ENCODE measurements at regions not wholly inside any gene's neighbourhood (a gene's known extent, or its start where the extent isn't known, plus 50 kb on each side); places are given as distances from the start of the nearest gene placed in this dataset.
"Not testable (repeated sequence)": the region's sequence is repeated elsewhere in the genome, so short reads cannot be mapped to it uniquely, and the experiment has no call there.

DNA sequence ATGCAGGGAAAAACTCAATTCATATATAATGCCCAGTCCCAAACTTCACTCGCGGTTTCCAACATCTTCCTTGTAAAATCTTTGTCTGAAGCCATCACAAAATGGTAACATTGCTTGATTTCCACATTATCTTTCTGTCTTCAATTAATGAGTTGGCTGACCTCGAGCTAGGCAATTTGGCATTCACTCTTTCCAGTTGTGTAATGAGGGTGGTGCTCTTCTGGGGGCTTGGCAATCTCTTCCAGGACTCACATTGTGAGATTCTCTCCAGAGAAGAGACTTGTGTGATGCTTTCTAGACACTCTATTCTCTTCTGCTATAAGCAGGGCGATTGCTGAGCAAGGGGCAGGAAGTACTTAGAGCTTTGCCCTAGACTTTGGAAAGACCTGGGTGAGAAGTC lies 179.5 kb downstream of the JCAD start:
- no peak for DNase-seq

DNA sequence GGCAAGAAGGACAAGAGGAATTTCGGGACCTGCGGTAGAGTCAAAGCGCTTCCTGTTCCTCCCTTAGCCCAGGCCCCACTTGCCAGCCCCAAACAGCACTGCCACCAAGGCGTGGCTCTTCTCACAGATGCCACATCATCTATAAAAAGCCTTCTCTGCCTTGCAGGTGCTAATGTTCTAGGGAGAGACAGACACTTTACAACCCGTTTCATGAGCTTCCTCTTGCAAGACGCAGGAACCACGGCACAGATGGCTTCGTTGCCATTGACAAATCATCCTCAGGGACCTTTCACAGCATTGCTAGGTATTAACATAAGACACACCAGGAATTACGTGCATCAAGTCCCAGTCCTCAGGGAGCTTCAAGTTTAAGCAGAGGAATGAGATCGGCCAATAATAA lies 180.9 kb downstream of the JCAD start:
- no peak for DNase-seq

DNA sequence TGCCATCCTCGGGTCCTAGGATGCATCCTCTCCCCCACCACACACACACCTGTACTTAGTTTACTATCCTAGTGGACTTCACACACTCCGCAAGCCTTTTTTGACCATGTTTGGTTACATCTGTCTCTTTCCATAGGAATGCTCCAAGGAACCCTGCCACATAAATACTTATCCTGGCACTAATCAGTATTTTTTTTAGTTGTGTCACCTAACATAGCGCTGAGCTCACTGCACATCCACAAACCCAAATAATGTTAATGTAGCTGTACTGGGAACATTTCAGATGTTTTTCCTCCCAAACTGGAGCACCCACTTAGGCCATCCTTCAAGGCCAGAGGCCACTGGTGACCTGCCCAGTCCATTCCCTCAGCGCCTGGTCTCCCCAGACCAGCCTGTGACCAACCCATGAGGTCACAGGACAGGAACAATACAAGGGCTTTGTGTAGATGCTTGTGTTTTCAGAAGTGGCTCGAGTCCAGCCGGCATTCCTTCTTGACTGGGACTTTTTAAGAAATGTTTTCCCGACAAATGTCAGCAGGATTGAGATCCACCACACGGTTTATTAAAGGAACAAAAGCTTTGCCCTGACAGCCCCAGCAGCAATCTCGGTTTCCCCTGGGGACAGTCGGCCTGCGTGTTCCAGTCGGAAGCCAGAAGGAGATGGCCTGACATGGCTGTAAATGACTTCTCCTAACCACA lies 181.4 kb downstream of the JCAD start:
- no peak for DNase-seq

DNA sequence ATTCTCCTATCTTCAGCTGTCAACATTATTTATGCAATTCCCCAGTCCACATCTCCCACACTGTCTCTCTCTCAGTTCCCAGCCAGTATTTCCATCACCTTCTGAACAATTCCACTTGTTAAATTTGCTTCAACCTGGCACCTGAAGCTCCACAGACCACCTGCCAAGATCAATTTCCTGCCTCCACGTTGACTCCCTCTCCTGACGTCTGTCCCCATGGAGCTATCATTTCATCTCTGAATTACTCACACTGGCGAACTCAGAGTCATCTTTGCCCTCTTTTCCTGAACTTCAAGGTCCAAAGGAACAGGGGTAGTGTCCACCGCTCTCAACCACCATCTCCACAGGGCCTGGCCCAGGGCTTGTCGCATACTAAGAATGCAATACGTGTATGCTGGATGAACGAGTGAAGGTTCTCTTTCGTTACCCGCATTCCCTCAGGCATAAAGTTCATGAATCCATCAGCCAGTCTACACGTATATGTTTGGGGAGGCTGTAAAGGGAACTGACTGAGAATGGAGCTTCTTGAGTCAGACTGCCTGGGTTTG lies 183.3 kb downstream of the JCAD start:
- DNase-seq = no peak

DNA sequence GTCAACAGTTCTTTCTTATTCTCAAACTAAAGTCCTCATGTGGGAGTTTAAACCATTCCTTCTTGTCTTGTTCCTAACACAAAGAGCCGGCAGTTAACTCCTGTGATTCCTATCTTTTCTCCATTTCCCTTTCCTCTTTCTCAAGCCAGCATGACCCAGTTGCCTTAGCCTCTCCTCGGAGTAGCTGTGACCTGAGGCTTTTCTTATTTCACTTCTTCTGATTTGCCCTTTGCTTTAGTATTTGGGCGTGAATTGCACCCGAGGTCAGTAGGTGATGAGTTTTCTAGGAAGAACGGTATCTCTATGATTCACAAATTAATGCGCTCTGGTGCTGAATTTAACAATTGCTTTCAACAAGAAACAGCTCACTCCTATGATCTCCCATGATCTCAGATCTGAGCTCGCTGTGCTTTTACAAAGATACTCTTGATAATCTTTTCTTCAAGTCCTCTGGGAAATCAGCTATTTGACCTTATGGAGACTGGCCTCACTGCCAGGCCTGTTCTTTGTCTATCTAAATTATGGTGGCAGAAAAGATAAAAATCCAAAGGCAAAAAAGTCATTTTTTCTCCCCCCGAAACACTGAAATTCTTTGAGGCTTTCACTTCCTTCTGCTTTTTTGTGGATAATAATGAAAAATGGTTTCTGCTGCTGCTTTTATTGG lies 184.6 kb downstream of the JCAD start:
- no peak for DNase-seq

DNA sequence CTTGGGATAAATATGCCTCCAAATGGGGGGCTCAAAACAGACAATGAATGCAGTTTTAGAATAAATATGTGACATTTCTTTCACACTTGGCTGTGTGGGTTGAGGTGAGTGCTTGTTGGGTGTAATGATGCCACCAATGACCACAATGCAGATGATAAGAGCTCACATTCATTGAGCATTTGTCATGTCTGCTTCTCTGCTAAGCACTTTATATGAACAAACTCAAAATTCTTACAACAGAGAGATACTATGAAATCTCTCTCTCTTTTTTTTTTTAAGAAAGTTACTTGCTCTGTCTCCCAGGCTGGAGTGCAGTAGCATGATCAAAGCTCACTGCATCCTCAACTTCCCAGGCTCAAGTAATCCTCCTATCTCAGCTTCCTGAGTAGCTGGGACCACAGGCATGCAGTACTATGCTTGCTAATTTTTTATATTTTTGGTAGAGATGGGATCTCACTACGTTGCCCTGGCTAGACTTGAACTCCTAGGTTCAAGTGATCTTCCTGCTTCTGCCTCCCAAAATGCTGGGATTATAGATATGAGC lies 185.4 kb downstream of the JCAD start:
- no peak for DNase-seq

DNA sequence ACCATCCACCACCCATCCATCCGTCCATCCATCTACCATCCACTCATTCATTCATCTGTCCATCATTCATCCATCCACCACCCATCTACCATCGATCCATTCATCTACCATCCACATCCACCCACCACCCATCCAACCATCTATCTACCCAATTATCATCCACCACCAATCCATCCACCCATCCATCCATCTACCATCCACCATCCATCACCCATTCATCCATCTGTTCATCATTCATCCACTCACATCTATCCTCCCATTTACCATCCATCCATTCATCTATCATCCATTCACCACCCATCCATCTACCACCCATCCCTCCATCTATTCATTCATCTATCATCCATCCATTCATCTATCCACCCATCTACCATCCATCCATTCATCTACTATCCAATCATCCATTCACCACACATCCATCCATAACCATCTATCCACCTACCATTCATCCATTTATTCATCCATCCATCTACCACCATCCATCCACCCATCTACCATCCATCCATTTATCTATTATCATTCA lies 188.8 kb downstream of the JCAD start:
- no peak for DNase-seq

DNA sequence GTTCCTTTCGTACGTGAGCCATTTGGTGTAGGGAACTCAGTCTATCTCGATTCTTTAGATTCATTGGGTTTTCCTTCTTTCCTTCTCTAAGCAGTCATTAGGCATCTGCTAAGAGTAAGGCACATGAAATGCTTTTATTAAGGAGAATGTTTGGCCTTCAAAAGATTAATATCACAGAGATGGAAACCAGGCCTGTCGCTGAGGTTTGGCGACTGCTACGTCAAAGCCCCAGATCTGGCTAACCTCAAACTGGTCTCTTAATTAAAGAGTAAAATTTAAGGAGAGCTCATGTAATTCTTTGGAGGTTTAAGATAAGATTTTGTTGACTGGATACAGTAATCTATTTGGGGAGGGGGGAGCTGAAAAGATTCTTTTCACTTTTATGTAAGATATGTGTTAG lies 189.8 kb downstream of the JCAD start:
- no peak for DNase-seq

DNA sequence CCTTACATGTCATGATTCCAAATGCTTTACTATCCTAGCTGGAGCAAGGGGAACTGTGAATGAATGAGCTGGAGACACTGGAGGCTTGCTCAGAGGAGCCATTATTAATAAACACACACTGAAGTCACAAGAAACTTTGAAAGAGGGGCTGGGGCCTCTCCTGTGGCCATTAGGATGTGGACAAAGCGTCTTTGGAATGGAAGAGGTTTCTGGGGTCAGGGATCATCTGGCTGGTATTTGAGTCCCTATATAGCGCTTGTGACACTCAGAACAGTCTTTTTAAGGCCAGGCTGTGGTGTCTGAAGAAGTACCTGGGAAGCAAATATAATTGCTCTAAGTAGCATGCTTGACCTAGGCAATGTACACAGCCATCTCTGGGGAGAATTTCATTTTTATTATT lies 193.0 kb downstream of the JCAD start:
- DNase-seq = no peak

DNA sequence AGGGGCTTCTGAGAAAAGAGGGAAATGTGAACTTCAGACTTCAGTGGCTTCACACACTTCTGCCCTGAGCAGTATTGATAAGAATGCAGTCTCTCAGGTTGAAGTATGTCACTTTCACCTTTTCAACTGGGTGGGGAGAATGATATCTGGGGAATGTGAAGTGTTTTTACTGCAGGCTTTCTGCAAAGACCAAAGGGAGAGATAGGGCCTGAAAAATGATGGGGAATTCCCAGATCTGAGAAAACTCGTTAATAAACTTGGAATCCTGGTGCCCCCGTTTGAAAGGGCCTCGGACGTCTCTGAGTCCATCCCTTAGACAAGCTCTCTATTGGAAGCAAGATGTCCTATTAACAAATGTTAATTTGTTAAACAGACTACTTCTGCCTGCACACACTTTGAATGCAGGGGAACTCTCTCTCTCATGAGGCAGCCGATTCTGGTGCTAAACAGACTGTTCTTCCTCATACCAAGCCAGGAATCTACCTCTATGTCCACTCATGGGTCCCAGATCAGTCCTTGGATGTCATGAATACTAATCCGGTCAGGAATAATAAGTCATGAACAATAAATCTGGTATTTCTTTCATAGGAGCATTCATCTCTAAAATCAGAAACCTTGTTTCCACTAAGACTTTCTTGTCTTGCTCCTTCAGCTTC lies 193.6 kb downstream of the JCAD start:
- DNase-seq = no peak

DNA sequence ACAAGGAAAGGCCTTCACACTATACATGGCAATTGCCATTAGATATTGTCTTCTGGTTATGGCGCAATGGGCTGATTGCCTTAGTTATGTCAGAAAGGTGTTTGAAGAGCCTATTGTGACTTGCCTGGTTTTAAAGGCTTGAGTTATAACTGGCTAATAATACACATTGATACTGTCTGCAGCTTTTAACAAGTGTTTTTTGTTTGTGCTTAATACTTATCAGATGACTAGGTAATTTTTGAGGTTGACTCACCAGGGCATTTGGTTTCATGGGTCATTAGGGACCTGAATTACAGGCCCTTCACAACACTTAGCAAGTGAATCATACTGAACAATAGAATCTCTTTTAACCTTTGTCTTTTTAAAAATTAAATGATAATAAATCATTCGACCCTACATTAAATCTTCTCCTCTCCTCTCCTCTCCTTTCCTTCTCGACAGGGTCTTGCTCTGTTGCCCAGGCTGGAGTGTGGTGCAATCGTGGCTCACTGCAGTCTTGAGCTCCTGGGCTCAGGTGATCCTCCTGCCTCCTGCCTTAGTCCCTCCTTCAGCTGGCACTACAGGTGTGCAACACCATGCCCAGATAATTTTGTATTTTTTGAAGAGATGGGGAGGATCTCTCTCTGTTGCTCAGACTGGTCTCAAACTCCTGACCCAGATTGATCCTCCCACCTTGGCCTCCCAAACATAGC lies 196.3 kb downstream of the JCAD start:
- DNase-seq = no peak

DNA sequence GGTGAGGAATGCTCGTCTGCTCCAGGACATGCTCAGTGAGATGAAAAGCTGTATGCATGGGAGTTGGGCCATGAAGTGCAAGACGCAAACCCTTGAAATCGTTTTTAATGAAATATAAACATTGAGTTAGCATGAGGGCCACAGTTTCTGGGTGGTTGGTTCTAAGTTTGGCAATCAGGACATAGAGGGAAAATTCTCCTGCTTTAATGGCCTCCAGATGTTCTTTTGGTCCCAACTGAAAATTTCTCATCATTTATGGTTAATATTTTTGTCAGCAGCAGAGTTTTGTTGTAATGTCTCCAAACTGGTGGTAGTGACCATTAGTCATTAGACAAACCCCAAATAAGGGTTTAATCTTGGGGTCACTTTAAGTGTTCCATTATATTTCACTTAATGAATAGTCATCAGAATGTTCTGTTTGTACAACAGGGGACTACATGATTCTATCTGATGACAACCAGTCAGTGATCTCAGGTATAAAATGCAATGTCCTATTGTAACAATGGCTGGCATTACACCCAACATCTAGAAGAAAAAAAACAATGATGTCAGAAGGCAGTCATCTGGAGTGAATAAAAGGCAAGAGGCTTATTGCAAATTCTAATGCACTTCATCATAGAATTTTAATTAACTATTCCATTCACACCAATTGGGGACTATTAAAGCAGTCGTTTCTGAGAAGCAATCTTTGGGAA lies 197.4 kb downstream of the JCAD start:
- DNase-seq = no peak

DNA sequence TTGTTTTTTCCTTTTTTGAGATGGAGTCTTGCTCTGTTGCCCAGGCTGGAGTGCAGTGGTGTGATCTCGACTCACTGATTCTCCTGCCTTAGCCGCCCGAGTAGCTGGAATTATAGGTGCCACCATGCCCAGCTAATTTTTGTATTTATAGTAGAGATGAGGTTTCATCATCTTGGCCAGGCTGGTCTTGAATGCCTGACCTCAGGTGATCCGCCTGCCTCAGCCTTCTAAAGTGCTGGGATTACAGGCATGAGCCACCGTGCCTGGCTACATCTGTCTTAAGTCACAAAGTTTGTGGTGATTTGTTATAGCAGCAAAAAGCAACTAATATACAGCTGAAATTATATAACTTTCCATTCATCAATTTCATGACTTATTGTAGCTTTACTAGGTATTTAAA lies 198.2 kb downstream of the JCAD start:
- DNase-seq = not testable (repeated sequence)

DNA sequence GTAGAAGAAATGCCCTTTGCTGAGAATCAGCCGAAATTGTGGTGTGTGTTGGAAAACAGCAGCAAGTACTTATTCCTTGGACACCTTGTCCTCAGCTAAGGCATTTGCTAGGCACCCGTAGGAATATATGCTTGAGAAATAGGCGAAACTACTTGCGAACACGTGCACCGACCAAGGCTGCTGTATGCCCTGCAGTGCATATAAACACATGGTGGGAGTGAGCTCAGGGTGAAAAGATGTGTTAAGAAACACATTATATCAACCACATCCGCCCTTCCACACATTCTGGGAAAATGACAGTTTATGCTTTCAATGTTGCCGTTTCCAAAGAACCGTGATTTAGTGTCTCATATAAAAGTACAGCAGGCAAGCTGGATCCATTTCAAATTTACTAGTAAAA lies 199.2 kb downstream of the JCAD start:
- no peak for DNase-seq

DNA sequence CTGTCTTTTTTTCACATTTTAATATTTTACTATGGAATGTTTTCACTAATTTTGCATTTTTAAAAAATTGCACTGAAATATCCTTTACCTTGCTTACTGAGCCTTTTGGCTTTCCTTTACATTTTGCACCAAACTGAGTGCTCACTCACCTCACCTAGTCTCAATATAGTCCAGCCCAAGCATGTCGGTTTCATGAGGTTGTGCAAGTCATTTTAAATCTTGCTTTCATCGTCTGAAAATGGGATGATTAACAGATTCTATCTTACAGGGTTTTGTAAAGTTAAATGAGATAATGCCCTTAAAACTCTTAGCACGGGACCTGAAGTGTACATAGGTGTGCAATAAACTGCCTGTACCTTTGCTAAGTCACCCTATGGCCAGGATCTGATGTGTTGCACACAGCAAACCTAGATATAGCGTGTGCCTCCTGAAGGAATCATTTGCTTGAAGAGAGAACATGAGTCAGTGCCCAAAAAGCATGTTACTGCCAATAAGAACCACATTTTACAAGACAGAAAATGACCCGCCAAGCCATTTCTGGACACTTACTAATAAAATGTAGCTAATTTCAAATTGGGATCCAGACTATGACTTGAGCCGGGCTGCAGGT lies 199.8 kb downstream of the JCAD start:
- no peak for DNase-seq

DNA sequence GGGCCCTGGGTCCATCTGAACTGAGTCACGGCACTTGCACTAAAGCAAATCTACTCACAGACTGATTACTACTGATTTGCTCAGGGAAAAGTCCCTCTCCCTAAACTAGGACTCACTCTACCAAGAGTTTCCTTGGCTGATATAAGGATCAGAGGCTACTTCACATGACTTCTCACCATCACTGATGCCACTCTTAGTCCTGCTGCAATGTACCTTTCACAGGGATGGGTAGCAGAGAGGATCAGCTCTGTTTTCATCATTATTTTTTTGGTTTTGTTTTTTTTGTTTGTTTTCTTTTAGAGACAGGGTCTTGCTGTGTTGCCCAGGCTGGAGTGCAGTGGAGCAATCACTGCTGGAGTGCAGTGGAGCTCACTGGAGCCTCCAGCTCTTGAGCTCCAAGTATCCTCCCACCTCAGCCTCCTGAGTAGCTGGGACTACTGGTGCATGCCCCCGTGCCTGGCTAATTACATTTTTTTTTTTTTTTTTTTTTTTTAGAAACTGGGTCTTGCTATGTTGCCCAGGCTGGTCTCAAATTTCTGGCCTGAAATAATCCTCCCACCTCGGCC lies 200.6 kb downstream of the JCAD start:
- no peak for DNase-seq

DNA sequence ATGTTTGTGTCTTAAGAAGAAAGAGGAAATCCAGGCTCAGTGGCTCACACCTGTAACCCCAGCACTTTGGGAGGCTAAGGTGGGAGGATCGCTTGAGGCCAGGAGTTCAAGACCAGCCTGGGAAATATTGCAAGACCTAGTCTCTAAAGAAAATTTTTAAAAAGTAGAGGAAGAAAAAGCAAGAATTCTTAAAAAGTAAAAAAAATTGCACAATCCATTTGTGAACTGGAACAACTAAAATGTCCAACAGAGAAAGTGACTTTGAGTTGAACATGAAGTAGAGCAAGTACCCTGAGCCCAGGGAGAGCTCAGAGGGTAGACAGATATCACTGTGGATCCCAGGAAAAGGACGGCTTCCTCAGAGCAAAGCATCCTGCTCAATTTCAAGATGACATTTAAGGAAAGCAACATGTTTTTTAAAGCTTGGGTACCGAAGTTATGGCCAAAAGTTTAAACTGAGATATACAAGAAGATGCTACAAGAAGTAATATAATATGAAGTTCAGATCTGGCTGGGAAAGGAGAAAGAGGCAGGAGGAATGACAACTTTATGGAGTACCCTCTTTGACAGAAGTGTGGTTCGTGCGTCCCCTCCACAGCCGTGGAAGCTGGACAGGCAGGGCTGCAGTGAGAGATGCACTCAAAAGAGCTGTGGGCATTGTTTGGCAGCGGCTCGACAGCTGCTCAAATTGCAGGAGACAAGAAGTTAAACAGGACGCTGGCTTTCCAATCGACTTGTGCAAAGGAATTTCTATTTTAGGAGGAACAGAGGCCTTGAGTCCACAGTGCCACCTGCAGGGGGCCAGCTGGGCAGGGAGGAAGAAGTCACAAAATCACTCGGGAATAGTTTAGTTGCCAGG lies 201.3 kb downstream of the JCAD start:
- DNase-seq = peak; percentile 52

DNA sequence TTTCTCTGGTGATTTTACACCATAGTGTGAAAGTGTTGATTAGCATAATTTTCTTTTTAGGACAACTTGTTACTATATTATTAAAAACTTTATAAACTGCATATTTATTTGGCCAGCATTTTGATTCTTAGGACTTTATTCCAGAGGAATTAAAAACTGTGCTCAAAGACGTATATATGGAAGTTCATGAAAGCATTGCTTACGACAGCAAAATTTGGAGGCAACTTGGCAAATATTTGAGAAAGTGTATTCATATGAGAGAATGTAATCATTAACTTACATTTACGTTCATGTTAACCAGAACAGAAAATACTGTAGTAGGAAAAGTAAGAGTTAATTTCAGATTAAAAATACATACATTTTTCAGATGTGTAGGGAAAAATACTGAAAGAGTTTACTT lies 203.1 kb downstream of the JCAD start:
- DNase-seq = no peak

DNA sequence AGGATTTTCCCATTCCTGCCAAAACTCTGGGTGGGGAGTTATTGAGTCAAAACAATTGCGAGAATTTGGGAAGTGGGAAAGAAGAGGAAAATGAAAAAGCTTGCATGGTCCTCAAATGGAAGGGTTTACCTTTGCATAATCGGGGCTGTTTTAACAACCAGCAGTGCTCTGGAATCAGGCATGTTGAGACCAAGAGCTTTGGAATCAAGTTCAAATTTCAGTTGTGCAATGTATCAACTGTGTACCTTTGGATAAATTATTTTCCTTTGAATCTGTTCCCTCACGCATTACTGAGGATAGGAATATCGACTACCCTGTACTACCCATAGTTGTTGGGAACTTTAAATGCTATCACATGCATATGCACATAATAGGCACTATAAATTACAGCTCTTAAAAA lies 205.5 kb downstream of the JCAD start:
- DNase-seq = no peak

DNA sequence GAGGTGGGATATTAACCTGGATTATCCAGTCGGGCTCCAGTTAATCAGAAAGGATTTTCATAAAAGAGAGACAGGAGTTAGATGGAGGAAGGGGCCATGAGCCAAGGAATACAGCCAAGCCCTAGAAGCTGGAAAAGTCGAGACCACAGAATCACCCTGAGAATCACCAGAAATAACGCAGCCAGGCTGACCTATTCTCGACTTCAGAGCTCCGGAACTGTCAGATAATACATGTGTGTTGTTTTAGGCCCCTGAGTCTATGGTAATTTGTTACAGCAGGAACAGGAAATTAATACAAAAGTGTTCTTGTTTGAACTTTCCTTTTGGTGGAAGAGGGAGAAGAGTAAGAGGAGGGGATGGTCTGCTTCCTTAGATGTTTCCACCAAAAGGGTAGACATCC lies 208.1 kb downstream of the JCAD start:
- no peak for DNase-seq

DNA sequence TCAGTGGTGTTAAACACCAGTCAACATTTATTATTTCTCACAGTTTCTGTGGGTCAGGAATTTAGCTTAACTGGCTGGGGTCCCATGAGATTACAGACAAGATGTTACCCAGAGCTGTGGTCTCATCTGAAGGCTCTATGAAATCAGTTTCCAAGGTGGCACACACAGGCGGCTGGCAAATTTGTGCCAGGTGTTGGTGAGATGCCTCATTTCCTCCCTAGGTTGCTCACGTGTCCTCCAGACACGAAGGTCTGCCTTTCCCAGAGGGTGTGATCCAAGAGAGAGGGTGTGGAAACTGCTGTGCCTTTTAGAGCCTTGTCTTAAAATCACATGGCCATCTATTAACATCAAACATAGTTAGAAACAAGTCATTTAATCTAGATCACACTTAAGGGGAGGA lies 209.0 kb downstream of the JCAD start:
- no peak for DNase-seq

Measured in SHP77 treated with DMSO at 0.1 percent for 48 hours (cell line).